ENCODE measurements at regions not wholly inside any gene's neighbourhood (a gene's known extent, or its start where the extent isn't known, plus 50 kb on each side); places are given as distances from the start of the nearest gene placed in this dataset.

- TF ChIP-seq CTCF (IDR thresholded peaks at IDR 0.05): no peak
- no peak for TF ChIP-seq ZFX (IDR thresholded peaks at IDR 0.05; ENCODE audit: borderline replicate concordance)
These were observed 210.1 kb downstream of the ZNF608 start for GRCh38 chr5:124536333-124536732.

Data from 22Rv1 (cell line).